HG03139 (cell line): ENCODE measurements at regions not wholly inside any gene's neighbourhood (a gene's known extent, or its start where the extent isn't known, plus 50 kb on each side); places are given as distances from the start of the nearest gene placed in this dataset.

ENCODE experiments used
- ATAC-seq: cut with Tn5 transposase; IDR thresholded peaks from one replicate; pipeline ENCODE4 v1.9.1; 2021; ENCODE audit not compliant: unreplicated experiment

DNA sequence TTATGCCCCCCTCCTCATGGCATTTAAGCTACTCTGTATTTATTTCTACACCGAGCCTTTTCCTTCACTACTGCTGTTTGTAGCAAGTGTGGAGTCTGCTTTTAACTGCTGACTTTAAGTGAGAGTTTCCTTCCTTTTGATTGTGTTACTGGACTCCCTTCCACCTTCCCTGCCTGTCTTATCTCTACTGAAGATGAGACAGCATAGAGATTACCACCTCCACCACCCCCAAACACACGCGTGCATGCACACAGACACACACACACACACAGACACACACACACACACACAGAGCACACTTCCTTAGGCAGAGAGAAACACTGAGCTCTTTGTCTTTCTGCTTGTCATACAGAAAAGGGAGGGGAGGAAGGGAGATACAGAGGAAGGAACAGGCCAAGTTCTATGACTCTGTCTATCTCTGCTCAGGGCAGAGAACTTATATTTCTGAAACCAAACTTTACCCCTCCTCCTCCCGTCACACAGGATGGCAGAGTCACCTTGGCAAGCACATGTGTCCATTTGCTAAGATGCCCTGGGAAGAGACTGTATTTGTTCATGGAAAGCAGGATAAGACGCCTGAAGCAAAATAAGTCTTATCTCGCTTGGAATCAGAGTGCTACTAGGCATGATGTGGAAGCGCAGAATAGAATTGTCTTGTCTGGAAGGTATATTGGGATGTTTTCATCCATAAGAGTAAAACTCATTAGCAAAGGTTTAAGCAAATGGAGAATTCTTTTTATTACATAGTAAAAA lies 81.8 kb upstream of the CAV2 start:
- no peak for ATAC-seq

DNA sequence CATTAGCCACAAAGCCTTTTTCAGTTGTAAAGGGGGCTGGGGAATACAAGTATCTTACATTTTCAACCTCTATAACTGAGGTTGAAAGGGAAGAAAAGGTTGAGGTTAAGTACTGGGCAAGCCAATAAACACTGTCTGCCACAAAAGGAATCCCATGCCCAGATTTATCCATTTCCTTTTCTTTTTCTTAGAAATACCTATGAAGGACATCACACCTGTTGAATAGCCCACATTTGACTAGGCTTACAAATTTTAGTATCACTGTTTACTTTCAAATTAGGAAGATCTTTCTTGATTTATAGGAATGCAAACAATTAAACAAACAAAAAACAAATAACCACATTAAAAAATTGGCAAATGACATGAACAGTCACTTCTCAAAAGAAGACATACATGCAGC lies 81.0 kb upstream of the CAV2 start:
- ATAC-seq, result no peak

DNA sequence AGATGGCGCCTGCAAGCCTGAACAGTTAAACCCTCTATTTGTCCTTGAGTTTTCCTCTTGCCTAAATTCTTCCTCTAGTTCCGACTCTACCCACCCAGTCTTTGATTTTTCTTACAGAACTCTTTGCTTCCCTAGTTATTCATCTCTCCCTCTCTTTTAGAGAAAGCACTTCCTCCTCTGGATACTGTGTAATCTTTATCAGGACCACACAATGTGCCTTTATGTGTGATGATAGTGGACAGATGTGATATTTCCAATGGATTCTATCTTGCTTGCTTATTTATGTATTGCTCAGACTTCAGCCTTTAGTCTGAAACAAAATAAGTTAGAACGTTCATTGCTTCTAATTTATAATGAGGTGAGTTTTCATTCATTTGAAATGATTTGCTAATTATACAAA lies 79.5 kb upstream of the CAV2 start:
- no peak for ATAC-seq

DNA sequence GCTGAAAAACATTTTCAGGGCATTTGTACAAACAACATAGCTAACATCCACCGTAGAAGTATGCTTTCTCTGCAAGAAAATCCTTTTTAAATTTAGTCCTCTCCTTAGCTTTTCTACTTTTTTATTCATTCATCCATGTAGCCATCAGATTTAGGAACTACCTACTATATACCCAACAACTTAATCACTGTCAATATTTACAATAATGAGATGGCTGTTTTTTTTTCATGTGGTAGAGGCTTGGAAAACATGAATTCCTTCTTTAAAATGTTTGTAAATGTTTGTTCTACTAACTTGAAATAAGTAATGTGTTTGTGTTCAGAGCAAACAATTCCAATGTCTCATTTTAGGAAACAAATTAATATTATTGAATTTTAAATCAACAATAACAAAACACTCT lies 78.2 kb upstream of the CAV2 start:
- ATAC-seq, result no peak

DNA sequence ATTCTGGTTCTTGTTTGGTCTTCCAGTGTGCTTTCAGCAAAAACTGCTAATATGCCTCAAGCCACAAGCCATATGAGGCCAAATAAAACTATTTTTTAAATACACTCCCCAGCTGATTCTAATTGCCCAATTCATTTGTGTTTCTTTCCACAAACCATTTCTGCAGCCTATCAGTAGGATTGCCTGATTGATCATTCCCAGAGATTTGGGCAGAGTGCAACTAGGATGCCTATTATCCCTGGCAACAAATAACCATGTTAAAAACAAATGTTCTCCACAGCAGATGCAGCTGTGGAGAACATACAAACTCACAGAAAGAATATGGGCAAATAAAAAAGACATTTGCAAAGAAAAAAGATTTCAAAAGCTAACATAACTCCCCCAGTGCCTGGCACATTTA lies 76.9 kb upstream of the CAV2 start:
- ATAC-seq, result no peak

DNA sequence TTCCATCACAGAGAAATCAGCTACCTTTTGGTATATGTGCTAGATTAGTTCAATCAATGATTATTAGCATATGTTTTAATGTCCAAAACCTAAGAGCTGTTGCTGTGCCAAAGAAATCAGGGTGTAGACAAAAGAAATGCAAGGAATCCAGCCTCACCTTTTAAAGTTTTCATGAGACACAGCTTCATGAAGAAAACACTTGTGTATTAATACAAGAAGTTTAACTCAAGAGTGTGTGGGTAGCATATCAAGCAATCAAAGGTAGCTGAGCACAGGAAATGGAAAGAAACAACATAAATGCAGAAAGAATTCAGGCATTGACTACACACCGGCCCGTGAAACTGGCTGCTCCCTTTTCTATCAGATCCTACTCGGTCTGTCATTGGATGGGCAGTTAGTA lies 76.0 kb upstream of the CAV2 start:
- no peak for ATAC-seq

DNA sequence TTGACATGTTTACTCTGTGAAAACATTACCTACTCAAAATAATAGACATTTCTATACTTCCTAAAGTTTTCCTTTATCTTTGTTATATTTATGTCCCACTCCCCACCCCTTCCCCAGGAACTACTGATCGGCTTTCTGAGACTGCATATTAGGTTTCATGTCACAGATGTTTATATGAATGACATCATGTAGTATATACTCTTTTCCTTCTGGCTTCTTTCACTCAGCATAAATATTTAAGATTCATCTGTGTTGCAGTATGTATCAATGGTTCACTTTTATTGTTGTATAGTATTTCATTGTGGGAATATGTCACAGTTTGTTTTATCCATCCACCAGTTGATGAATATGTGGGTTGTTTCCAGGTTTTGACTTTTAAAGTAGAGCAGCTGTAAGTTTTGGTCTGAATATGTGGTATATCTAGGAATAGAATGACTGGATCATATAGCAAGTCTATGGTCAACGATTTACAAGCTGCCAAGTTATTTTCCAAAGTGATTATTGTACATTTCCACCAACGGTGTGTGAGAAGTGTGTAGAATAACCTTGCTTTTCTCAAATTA lies 73.8 kb upstream of the CAV2 start:
- no peak for ATAC-seq

DNA sequence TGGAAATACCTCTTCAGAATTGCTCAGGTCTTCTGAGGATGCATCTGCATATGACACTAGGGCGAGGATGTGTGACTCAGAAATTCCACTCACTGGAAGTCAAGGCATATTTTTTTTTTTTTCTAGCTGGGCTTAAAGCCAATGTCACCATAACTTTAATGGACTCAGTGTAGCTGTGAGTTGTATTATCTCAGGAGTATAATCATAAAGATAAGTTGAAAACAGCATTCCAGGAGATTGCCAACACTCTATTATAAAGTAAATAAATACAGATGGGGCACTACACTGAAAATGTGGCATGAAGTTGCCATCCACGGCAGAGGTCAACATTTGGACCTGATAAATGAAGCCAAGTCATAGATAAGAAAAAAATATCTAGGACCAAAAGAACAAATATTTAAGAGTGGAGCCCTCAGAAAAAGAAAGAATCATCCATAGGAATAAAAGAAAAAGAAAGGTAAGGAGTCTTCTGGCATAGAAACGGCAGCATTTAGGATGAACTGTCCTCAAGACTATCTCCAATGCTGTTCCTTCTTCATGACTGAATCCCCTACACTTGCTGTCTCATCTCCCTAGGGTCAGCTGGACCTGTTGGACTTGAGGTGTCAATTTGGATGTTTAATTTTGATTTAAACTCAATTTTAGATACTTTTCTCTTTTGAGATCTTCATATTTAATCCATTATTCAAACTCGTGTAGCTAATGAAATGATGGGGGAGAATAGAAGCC lies 72.9 kb upstream of the CAV2 start:
- ATAC-seq, result no peak

DNA sequence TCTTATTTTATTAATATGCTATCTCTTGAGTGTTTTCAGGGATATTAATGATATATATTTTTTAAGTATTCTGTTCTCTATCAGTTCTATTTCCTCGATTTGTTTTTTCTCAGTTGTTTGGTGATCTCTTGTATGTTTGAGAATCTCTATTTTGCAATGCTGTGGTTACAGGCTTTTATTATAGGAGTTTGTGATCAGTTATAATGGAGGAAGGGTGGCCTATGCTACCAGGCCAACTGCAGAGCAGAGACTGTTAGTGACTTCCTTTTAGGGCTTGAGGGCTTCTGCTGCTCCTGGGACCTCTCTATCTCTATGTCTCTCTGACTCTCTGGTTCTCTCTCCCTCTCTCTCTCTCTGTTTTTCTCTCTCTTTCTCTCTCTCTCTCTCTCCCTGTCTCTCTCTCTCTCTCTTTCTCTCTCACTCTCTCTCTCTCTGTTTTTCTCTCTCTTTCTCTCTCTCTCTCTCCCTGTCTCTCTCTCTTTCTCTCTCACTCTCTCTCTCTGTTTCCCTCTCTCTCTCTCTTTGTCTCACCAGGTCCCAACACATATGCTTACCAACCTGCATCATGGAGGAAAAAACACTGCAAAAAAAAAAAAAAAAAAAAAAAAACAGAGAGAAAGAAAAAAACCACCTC lies 69.4 kb upstream of the CAV2 start:
- ATAC-seq, result no peak

DNA sequence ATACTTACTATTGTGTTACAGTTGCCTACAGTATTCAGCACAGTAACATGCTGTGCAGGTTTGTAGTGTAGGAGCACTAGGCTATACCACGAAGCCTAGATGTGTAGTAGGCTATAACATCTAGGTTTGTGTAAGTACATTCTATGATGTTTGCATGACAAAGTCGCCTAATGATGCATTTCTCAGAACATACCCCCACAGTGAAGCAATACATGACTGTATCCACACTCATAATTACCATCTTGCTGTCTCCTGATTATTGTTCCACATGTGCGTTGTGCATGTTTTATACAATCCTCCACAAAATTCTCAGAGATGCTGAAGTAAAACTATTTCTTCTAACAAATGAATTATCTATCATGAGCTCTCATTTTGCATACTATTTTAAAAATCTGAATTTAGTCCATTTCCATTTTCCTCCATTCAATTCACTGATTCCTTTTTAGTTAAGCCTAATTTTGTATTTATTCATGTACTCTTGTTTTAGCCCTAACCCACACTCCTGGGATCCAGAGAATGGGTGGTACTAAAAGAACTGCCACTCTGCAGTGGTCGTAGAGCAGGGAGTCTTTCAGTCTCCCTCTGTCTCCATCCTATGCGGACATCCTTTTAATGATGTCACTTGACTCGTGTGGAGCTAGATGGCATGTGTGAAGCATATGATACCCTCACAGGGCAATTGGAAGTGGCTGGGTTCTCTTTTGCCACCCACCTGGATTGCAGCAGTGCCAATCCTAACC lies 67.6 kb upstream of the CAV2 start:
- ATAC-seq, result no peak

DNA sequence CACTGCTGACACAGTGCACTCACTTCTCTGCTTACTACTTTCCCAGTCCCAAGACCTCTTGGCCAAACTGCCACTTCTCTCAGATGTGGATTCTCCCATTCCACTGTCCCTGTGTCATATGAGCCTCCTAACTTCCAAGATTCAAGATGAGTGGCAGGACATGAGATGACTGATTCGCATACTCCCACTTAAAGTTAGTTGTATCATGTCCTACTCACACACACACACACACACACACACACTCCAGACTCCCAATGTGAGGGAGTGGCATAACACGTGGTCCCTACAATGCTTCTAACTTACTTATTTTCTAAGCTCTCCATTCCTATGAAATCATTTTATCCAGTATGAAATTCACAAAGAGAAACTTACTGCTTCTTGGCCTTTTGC lies 67.0 kb upstream of the CAV2 start:
- ATAC-seq, result no peak

DNA sequence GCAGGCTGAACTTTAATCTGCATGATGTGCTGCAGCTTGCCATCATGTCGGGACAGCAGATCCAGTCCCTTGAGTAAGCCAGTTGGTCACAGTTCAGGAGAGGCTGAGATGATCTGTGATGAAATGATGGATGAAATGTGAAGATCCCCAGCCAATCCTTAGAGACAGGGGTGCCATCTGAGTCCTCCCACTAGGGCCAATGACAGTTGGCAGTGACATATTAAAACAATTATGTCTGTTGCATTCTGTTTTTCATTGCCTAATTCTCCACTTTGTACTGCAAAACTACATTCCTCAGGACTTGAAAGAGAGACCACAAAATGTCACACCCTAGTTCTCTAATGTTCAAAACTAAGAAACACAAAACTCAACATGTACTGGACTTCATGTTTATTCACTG lies 66.3 kb upstream of the CAV2 start:
- no peak for ATAC-seq

DNA sequence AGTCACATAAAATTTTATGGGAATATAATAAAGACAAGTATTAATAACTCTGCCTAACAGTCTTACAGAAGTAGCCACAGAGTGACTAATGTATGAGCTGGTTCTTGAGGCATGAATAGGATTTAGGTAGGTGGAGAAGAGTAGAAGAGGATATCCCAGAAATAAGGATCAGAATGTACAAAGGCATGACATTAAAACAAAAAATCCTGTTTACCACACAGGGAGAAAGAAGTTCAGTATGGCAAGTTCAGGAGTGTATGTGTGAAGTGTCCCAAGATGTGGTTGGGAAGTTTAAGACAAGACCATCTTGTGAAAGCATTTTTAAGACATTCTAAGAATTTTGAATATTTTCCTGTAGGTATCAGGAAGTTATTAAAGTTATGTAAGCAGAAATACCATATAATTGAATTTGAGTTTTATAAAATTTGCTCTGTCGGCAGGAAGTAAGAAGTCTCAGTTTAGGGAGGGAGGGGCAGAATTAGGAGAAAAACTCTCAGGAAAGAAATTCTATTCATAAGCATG lies 64.7 kb upstream of the CAV2 start:
- no peak for ATAC-seq

DNA sequence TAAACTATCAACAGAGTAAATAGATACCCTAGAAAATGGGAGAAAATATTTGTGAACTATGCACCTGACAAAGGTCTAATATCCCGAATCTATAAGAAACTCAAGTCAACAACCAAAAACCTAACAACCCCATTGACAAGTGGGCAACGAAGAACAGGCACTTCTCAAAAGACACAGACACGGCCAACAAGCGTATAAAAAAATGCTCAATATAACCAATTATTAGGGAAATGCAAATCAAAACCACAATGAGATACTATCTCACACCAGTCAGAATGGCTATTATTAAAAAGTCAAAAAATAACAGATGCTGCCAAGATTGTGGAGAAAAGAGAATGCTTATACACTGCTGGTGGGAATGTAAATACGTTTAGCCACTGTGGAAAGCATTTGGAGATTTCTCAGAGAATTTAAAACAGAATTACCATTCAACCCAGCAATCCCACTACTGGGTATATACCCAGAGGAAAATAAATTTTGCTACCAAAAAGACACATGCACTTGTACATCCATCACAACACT lies 63.2 kb upstream of the CAV2 start:
- ATAC-seq, result no peak

DNA sequence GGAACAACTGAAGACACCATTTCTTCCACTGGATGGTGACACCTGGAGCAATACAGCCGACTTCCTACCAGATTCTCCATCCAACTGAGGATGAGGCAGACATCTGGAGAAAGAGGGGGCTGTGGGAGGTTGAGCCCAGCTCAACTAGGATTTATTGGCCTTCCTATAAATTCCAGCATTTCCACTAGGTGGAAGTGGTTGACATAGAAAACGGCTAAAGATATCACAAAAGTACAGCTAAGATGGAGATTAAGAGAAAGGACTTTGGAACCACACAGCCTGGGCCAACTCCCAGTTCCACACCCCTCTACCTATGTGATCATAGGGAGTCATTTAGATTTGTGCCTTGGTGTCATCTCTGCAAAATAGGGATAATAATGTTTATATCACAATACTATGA lies 61.3 kb upstream of the CAV2 start:
- ATAC-seq, result no peak

DNA sequence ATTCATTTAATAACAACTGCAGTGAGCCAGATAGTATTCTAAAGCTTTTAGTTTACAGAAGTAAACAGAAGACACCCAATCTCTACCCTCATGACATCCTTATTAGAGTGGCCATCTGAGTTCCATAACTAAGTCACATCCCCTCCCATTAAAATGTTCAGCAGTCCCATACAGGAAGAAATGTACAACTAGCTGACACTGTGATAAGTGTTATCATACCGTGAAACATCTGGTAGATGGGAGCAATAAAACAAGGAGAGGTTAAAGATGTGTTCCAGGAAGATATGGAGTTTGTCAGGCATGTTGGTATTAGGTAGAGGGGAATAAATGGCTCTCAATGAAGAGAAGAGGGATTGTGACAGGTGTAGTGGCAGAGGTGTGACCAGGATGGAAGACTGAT lies 60.5 kb upstream of the CAV2 start:
- no peak for ATAC-seq

DNA sequence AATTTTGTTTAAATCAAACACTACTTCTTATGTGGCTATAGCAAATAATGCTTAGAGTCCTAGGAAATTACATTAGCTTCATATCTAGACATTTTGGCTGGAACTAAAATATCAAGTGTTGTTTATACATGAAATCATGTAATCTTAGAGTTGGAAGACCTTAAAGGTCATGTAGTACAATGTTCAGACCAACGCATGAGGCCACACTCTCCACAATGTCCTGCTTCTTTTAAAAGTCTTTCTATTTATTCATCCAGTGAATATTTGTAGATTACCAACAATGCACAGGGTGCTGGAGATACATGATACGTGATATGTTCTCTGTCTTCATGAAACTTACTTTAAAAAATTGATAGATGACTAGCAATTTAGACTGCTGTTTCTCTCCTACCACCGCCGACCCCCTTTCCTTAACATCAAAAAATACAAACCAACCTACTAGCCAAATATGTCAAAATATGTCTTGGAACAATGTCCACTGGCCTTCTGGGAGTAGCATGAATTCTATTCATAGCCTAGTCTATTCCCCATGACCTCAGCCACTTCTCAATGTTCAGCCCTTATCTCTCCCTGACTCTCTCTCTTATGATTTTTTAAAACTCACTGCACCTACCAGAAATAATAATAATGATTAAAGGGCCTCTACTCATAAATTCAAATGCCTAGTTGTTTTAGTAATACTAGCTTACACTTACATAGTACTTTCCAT lies 59.5 kb upstream of the CAV2 start:
- no peak for ATAC-seq

DNA sequence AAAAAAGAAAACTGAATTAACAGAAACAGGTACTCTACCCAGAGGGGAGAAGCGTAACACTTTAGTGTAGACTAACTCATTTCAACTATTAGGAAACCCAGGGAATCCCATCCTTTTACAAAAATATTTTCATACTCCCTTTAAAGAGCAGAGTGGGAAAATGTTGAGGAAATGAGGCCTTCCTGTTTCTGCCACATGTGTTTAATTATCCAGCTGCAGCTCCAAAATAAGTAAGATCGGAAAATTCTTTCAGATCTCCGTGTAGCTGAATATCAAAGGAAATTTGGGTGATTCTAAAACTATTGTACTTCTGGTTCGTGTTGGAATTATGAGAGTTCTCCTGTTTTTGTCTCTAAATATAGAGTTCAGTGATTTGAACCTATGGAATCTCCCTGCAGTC lies 58.0 kb upstream of the CAV2 start:
- ATAC-seq, result no peak

DNA sequence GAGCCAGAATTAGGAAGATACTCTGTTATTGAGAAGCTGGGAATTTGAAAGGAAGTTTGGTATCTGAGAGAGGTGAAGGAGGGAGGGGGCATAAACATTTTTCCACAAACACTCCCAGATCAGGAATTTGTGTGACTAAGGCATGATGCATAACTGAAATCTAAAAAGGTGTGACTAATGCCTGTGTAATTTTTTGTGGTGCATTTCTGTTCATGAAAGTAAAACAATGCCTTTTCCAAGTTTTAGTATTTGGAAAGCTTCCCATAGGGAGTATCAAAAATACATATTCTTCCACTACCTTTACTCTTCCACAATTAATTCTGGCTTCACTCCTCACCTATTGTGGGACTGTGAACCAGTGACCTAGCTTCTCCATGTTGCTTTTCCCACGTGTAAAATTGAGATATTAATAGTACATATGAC lies 56.4 kb upstream of the CAV2 start:
- ATAC-seq, result no peak

DNA sequence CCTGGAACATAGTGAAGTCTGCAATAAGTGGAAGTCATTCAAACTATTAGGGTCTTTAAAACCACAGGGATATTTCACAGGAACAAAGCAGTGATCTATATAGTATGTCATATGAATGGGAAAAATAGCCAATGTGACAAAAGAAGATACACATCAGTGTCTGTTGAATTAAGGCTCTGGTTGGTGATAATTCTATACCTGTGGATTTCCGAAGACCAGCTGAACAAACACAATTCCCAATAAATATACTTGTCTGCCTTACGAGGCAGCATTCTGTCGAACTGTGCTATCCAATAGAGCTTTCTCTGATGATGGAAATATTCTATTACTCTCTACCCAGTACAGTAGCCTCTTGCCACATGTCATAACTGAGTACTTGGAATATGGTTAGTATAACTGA lies 55.9 kb upstream of the CAV2 start:
- ATAC-seq, result no peak
